ENCODE measurements at regions not wholly inside any gene's neighbourhood (a gene's known extent, or its start where the extent isn't known, plus 50 kb on each side); places are given as distances from the start of the nearest gene placed in this dataset.

DNA sequence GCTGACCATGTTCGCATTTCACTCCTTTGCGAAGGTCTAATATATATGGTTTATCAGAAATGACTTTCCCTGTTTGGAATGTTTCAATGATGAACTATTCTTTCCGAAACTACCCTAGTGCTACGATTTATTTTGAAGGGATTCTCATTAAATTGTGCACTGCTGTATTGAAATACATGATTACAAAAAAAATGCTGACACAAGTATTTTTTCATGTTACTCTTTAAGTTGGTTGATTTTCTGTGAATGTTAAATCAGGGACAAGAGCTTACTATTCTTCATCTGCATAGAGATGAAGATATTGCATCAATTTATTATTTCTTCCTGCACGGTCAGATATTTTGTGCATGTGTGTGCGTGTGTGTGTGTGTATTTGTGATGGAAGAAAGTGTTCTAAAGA is 731.5 kb upstream of the AGA start:
- H3K9me3 ChIP-seq (replicated peaks in 1 of 2; ENCODE audit: control insufficient read depth in 1 of 2, insufficient read depth in 1 of 2, low read length in 2 of 2) = peaks cover 0 to 4% of the 10 kb centered on the region in 2 donors
- Mint-ChIP-seq H3K4me3 (no peak overlapping the region), H3K9me3 (peaks cover 0 to 19% (median 5%) of the 10 kb centered on the region in 7 donors), H3K36me3 (no peaks in the 10 kb centered on the region), H3K27me3 (ENCODE audit: low read depth in 3 of 3) (no peaks in the 10 kb centered on the region), H3K4me1 (no peaks in the 10 kb centered on the region), H3K27ac (no peak overlapping the region)
- no CpG with 5 or more reads among the region's 6 CpGs for WGBS (ENCODE audit: insufficient coverage)
- intact Hi-C loops (cut with micrococcal nuclease) = no loop called here
- H3K9ac ChIP-seq (ENCODE audit: insufficient read depth, low read length, poor library complexity, severe bottlenecking) = no peak overlapping the region
- no peaks in the 10 kb centered on the region for H3K79me2 ChIP-seq (ENCODE audit: insufficient read depth, low read length)
- no peaks in the 10 kb centered on the region for H3K27me3 ChIP-seq (ENCODE audit: control insufficient read depth in 2 of 2, insufficient read depth in 2 of 2, low read length in 2 of 2)
- no peak overlapping the region for H3K4me2 ChIP-seq (replicated peaks; ENCODE audit: extremely low read depth, low read length, poor library complexity, severe bottlenecking)
- no peaks in the 10 kb centered on the region for H3K36me3 ChIP-seq (replicated peaks in 1 of 2; ENCODE audit: control insufficient read depth in 1 of 2, insufficient read depth in 2 of 2, low read length in 2 of 2)
- no peak overlapping the region for H3K27ac ChIP-seq (ENCODE audit: low read depth in 1 of 2, low read length in 2 of 2)
- no peaks in the 10 kb centered on the region for H4K20me1 ChIP-seq (ENCODE audit: insufficient read depth, low read length)
- no peaks in the 10 kb centered on the region for H3K4me1 ChIP-seq (ENCODE audit: control insufficient read depth in 1 of 2, insufficient read depth in 2 of 2, low read length in 2 of 2)
- TF ChIP-seq CTCF (IDR thresholded peaks at IDR 0.05) = no peak
- DNase-seq = no peak
- no peak overlapping the region for H2AFZ ChIP-seq (ENCODE audit: insufficient read depth, low read depth, low read length, poor library complexity, severe bottlenecking)
- H3K4me3 ChIP-seq (replicated peaks in 1 of 3; ENCODE audit: low read depth in 2 of 3, low read length in 3 of 3) = no peak overlapping the region

- Mint-ChIP-seq H3K27ac (no peak overlapping the region), H3K4me3 (no peak overlapping the region), H3K27me3 (ENCODE audit: low read depth in 3 of 3) (no peaks in the 10 kb centered on the region), H3K36me3 (no peaks in the 10 kb centered on the region), H3K4me1 (no peaks in the 10 kb centered on the region), H3K9me3 (peaks cover 0 to 19% (median 5%) of the 10 kb centered on the region in 7 donors)
- DNase-seq = no peak
- Histone ChIP-seq H4K20me1 (ENCODE audit: insufficient read depth, low read length) (no peaks in the 10 kb centered on the region), H2AFZ (ENCODE audit: insufficient read depth, low read depth, low read length, poor library complexity, severe bottlenecking) (no peak overlapping the region), H3K9me3 (replicated peaks in 1 of 2; ENCODE audit: control insufficient read depth in 1 of 2, insufficient read depth in 1 of 2, low read length in 2 of 2) (peaks cover 0 to 4% of the 10 kb centered on the region in 2 donors), H3K4me1 (ENCODE audit: control insufficient read depth in 1 of 2, insufficient read depth in 2 of 2, low read length in 2 of 2) (no peaks in the 10 kb centered on the region), H3K4me3 (replicated peaks in 1 of 3; ENCODE audit: low read depth in 2 of 3, low read length in 3 of 3) (no peak overlapping the region), H3K27ac (ENCODE audit: low read depth in 1 of 2, low read length in 2 of 2) (no peak overlapping the region), H3K36me3 (replicated peaks in 1 of 2; ENCODE audit: control insufficient read depth in 1 of 2, insufficient read depth in 2 of 2, low read length in 2 of 2) (no peaks in the 10 kb centered on the region), H3K9ac (ENCODE audit: insufficient read depth, low read length, poor library complexity, severe bottlenecking) (no peak overlapping the region), H3K4me2 (replicated peaks; ENCODE audit: extremely low read depth, low read length, poor library complexity, severe bottlenecking) (no peak overlapping the region), H3K79me2 (ENCODE audit: insufficient read depth, low read length) (no peaks in the 10 kb centered on the region), H3K27me3 (ENCODE audit: control insufficient read depth in 2 of 2, insufficient read depth in 2 of 2, low read length in 2 of 2) (no peaks in the 10 kb centered on the region)
- intact Hi-C loops (cut with micrococcal nuclease) = no loop called here
- no CpG with 5 or more reads among the region's 2 CpGs for WGBS (ENCODE audit: insufficient coverage)
- no peak for TF ChIP-seq CTCF (IDR thresholded peaks at IDR 0.05)
These were observed 732.5 kb upstream of the AGA start for GRCh38 chr4:178174756-178175155.

Data from CD14-positive monocyte (primary cell).